Prostate gland (tissue), 2 donors: ENCODE measurements at regions not wholly inside any gene's neighbourhood (a gene's known extent, or its start where the extent isn't known, plus 50 kb on each side); places are given as distances from the start of the nearest gene placed in this dataset.

Source experiments
- DNase-seq: peaks from one replicate; pipeline ENCODE4 v3.0.0-alpha.2; 2019; ENCODE audit warnings: low spot score
- H3K27ac ChIP-seq, 2 donors: fragments of 200-600 bp; sonication (generic); 2 replicates each; pipeline ENCODE4 v1.5.1; 2017 to 2019
- H3K27me3 ChIP-seq: fragments of 200-600 bp; sonication (generic); replicated peaks from 2 replicates; pipeline ENCODE4 v1.5.1; 2019; ENCODE audit not compliant: insufficient read depth
- H3K36me3 ChIP-seq, 2 donors: fragments of 200-600 bp; sonication (generic); 1 replicate in 1 of 2; 2 replicates in 1 of 2; pipeline versions ENCODE4 v1.5.1 to v1.8.1; 2017 to 2019
- H3K4me1 ChIP-seq: fragments of 200-600 bp; sonication (generic); replicated peaks from 2 replicates; pipeline ENCODE4 v1.5.1; 2019
- H3K4me3 ChIP-seq, 2 donors: fragments of 200-600 bp; sonication (generic); 2 replicates each; pipeline ENCODE4 v1.5.1; 2017 to 2019
- H3K9me3 ChIP-seq: fragments of 200-600 bp; sonication (generic); 2 replicates; pipeline ENCODE4 v1.5.1; 2017
- CTCF ChIP-seq, 4 experiments: fragments of 200-600 bp in 2 of 4; fragments of 450-650 bp in 2 of 4; sonication (generic) in 2 of 4; IDR thresholded peaks; 1 replicate in 3 of 4; 2 replicates in 1 of 4; pipeline ENCODE4 v1.5.1; 2016 to 2019; ENCODE audit warnings: antibody characterized with exemption in 4 of 4, mild to moderate bottlenecking in 2 of 4, moderate library complexity in 2 of 4
- POLR2A ChIP-seq: fragments of 450-650 bp; IDR thresholded peaks from one replicate; pipeline ENCODE4 v1.6.1; 2016; ENCODE audit warnings: antibody characterized with exemption, mild to moderate bottlenecking
- POLR2AphosphoS5 ChIP-seq: sonication (generic); formaldehyde crosslinking; IDR thresholded peaks from one replicate; pipeline ENCODE4 v1.6.1; 2017; ENCODE audit warnings: antibody characterized with exemption
- WGBS: methylation state at CpG from one replicate; pipeline ENCODE4 v1.1.5; 2018; 5-methylcytosine and 5-hydroxymethylcytosine counted together
- intact Hi-C: fragments of 100-400 bp; cut with DNase I; formaldehyde crosslinking; loops from one replicate; pipeline ENCODE4 v1.14.2; 2022

GRCh38 chr13:76349700-76350099, 536.5 kb downstream of the KCTD12 start:
- H3K36me3 ChIP-seq: no peaks in the 10 kb centered on the region
- H3K4me1 ChIP-seq: no peaks in the 10 kb centered on the region
- TF ChIP-seq POLR2A (no peak), CTCF (IDR thresholded peaks at IDR 0.05) (no peak), POLR2AphosphoS5 (no peak)
- 86% methylated on average over 2 of the region's 2 CpGs for WGBS
- intact Hi-C loops: no loop called here
- no peak overlapping the region for H3K4me3 ChIP-seq
- H3K9me3 ChIP-seq: no peaks in the 10 kb centered on the region
- H3K27me3 ChIP-seq: no peaks in the 10 kb centered on the region
- H3K27ac ChIP-seq: no peak overlapping the region
- no peak for DNase-seq

GRCh38 chr13:76339649-76340048, 546.6 kb downstream of the KCTD12 start:
- WGBS: 98% methylated on average over 2 of the region's 2 CpGs

GRCh38 chr13:76338003-76338402, 548.2 kb downstream of the KCTD12 start:
- H3K36me3 ChIP-seq: no peaks in the 10 kb centered on the region
- no peaks in the 10 kb centered on the region for H3K4me1 ChIP-seq
- intact Hi-C loops: no loop called here
- H3K9me3 ChIP-seq: no peaks in the 10 kb centered on the region
- DNase-seq: no peak
- no peaks in the 10 kb centered on the region for H3K27me3 ChIP-seq
- H3K4me3 ChIP-seq: no peak overlapping the region
- H3K27ac ChIP-seq: no peak overlapping the region
- WGBS: 89% methylated on average over 2 of the region's 2 CpGs
- TF ChIP-seq POLR2AphosphoS5 (no peak), CTCF (IDR thresholded peaks at IDR 0.05) (no peak), POLR2A (no peak)

More at GRCh38 chr13:76339649-76340048, 546.6 kb downstream of the KCTD12 start:
- no peaks in the 10 kb centered on the region for H3K9me3 ChIP-seq
- intact Hi-C loops: no loop called here
- no peaks in the 10 kb centered on the region for H3K36me3 ChIP-seq
- no peak for DNase-seq
- no peaks in the 10 kb centered on the region for H3K4me1 ChIP-seq
- no peaks in the 10 kb centered on the region for H3K27me3 ChIP-seq
- no peak overlapping the region for H3K4me3 ChIP-seq
- H3K27ac ChIP-seq: no peak overlapping the region
- TF ChIP-seq POLR2AphosphoS5: no peak

GRCh38 chr13:76336889-76337844, 549.0 kb downstream of the KCTD12 start:
- no peak for TF ChIP-seq POLR2A
- no peak for TF ChIP-seq POLR2AphosphoS5
- no peak for TF ChIP-seq CTCF (IDR thresholded peaks at IDR 0.05)
- no peaks in the 10 kb centered on the region for H3K9me3 ChIP-seq
- H3K4me1 ChIP-seq: no peaks in the 10 kb centered on the region
- no peak overlapping the region for H3K4me3 ChIP-seq
- DNase-seq: no peak
- WGBS: 63% methylated on average over 2 of the region's 2 CpGs
- H3K27ac ChIP-seq: no peak overlapping the region
- intact Hi-C loops: no loop called here
- H3K36me3 ChIP-seq: no peaks in the 10 kb centered on the region
- no peaks in the 10 kb centered on the region for H3K27me3 ChIP-seq

GRCh38 chr13:76335463-76335862, 550.7 kb downstream of the KCTD12 start:
- no peaks in the 10 kb centered on the region for H3K9me3 ChIP-seq
- TF ChIP-seq POLR2A (no peak), POLR2AphosphoS5 (no peak), CTCF (IDR thresholded peaks at IDR 0.05) (no peak)
- H3K36me3 ChIP-seq: no peaks in the 10 kb centered on the region
- no peak overlapping the region for H3K4me3 ChIP-seq
- intact Hi-C loops: no loop called here
- DNase-seq: no peak
- H3K27me3 ChIP-seq: no peaks in the 10 kb centered on the region
- H3K4me1 ChIP-seq: no peaks in the 10 kb centered on the region
- H3K27ac ChIP-seq: no peak overlapping the region
